ENCODE measurements at regions not wholly inside any gene's neighbourhood (a gene's known extent, or its start where the extent isn't known, plus 50 kb on each side); places are given as distances from the start of the nearest gene placed in this dataset.

- no peak for DNase-seq (ENCODE audit: low read depth in 2 of 2)
These were observed 95.5 kb upstream of the KRR1 start for GRCh38 chr12:75606956-75607355.

GRCh38 chr12:75606151-75606550 lies 94.7 kb upstream of the KRR1 start:
- no peak for DNase-seq (ENCODE audit: low read depth in 2 of 2)

DNA sequence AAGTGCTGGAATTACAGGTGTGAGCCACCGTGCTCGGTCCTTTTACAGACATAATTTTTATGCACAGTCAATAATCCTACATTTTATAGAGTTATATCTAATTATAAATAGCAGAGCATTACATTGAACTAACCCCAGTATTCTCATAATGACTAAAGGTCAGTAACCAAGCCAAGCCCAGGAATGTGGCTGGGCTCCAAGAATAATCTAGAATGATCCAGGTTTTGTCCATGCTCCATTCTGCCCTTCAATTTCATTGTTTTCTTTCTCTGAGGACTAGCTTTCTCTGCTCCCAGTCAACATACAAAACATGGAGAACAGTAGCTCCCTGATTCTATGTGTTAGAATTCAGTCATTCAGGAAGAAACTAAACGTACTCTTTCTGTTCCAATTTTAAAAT lies 92.1 kb upstream of the KRR1 start:
- DNase-seq (ENCODE audit: low read depth in 2 of 2), result no peak

DNA sequence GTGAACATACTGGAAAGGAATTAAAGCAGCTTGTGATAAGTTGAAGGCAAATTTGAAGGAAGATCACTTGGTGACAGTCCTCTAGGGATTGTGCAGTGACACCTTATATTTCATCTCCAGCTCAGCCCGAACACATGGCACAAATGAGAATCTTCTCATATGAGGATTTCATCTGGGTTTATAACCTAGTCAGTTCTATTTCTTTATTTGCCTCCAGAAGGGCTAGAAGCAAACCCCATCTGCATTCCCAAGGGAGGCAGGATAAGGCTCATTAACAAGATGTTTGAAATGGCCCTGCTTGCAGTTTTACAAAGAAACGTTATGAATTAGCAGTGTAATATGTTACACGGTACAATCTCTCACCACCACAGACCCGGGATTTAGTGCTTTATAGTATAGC lies 90.7 kb upstream of the KRR1 start:
- DNase-seq (ENCODE audit: low read depth in 2 of 2), result no peak

GRCh38 chr12:75600146-75600545 lies 88.7 kb upstream of the KRR1 start:
- DNase-seq (ENCODE audit: low read depth in 2 of 2), result no peak

DNA sequence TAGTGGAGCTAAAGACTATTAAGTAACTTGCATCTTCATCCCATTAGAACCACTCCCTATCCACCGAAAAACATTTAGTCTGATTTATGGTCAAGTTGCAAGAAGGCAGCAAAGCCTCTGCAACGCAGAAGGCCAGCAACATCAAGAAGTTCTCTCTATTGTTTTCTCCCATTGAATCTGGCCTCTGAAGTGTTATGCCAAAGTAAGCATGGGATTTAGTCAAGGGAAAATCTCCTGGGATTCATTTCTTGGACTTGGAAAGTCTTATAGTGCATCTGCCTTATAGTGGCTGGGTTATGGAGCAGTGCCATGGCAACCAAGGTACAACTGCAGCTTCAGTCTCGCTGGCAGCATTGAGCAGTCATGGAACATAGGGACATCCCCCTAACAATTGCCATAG lies 87.7 kb upstream of the KRR1 start:
- no peak for DNase-seq (ENCODE audit: low read depth in 2 of 2)

GRCh38 chr12:75596406-75596805 lies 85.0 kb upstream of the KRR1 start:
- DNase-seq (ENCODE audit: low read depth in 2 of 2), result no peak

DNA sequence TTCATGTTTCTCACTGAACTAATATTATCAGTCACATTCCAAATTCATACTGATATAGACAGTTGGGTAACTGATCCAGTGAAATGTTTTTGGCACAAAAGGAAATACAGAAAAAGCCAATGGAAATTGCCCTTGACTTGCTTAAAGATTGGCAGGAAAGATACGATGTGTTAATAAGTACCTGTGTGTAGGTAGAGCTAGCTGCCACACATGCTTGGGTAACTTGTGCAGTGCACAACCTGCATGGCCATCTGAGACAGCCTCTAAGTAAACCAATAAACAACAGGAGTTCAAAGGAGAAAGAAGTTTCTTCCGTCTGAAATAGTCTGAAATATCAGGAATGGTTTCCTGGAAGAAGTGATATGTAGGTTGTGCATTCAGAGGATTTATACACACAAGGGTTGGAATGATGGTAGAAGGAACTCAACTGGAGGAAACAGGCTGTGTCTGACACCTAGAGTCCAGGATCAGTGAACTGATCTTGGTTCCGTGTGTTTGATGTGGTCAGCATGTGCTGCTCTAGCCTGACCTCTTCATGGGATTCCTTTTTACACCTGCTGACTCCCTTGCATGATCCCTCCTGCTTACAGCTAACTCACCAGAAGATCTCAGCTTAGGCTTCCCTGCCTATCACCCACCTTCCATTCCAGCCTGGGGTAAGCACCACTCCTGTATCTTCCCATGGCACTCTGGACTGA lies 81.4 kb upstream of the KRR1 start:
- DNase-seq (ENCODE audit: low read depth in 2 of 2), result no peak

- DNase-seq (ENCODE audit: low read depth in 2 of 2), result no peak
These were observed 80.7 kb upstream of the KRR1 start for GRCh38 chr12:75592086-75592485.

DNA sequence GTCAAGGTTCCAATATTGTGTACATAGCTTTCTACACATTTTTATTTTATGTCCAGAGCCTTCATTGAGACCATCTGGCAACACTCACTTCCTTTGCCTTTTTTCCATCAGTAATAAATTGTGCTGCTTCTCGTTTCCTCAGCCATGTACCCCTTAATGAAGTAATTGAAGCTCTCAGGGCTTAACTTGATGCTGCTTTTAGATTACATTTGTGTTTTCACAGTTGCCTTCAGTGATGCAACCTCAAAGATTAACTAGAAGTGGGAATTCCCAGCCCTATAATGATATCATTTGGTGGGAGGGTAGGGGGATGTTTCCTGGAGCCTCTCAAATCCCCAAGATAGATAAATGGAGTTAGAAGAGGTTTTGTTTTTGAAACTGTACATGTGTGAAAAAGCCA lies 80.2 kb upstream of the KRR1 start:
- no peak for DNase-seq (ENCODE audit: low read depth in 2 of 2)

DNA sequence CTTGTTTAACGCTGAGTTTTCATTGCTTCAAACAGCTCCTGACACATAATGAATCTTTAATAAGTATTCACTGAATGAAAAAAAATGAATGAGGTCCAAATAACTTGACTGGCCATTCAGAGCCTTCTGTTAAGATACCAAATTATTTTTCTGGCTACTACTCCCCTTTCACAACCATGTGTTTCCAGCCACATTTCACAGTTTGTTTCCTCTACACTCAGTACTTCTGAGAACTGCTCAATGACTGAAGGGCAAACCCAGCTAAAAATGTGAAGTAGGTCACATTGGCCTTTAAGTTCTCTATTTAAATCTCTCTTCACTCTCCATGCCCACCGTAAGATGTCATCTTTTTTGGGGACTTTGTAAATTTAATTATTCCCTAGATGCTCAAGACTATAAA lies 78.4 kb upstream of the KRR1 start:
- no peak for DNase-seq (ENCODE audit: low read depth in 2 of 2)

DNA sequence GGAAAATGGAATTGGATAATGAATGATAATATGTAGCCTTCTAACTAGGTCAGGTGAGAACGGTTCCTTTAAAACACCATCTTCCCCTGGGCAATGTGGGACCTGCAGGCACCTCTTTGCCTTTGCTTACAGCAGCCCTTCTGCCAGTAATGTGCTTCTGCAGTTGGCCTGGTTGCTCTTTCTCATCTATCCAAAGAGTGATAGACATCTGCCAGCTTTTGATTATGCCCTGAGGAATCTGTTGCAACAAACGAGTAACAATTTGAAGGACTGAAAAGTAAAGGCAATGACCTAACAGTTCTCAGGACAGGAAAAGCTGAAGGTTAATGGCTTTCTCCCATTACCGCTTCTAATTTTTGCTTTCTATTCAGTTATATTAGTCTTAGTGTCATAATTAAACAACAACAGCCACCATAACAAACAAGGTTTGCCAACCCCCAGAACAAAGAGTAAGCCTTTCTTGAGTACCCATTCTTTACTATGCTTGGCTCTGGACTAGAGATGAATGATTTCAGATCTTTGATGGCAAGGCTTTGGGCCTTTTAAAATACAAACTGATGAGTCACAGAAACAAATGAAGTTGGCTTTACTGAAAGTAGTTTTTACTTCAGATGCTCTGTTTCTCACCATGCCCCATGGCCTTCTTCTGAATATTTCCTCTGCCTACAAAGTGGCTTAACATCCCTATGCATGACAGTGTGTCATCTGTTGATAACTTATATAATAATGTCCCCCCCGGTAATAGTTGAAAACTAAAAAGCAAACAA lies 76.1 kb upstream of the KRR1 start:
- no peak for DNase-seq (ENCODE audit: low read depth in 2 of 2)

DNA sequence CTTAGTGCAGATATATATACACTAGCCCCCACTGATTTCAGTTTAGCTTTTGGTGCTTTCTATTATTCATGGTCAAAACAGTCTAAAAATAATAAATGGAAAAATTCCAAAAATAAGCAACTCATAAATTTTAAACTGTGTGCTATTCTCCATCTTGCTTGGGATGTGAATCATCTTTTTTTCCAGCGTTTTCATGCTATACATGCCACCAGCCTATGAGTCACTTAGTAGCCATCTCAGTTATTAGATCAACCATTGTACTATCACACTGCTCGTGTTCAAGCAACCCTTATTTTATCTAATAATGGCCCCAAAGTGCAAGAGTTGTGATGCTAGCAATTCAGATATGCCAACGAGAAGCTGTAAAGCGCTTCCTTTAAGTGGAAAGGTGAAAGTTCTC lies 73.9 kb upstream of the KRR1 start:
- peak; percentile 81 to 85 for DNase-seq (ENCODE audit: low read depth in 2 of 2)

DNA sequence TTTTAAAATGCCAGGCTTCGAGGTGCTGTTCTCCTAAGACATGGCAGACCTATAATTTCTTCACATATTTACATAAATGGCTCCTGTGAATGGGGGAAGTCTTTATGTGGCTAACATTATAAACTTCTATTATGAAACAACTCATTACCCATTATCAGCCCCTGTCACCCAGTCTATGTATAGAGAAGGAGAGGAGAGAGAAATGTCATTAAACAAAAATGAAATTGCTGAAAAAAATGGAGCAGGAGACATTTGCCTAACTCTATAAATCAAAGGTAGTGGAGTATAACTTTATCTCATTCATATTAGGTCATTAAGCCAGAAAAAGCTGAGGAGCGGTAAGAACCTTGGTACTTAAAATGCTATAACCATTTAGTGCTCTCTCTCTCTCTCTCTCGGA lies 71.9 kb upstream of the KRR1 start:
- no peak for DNase-seq (ENCODE audit: low read depth in 2 of 2)

DNA sequence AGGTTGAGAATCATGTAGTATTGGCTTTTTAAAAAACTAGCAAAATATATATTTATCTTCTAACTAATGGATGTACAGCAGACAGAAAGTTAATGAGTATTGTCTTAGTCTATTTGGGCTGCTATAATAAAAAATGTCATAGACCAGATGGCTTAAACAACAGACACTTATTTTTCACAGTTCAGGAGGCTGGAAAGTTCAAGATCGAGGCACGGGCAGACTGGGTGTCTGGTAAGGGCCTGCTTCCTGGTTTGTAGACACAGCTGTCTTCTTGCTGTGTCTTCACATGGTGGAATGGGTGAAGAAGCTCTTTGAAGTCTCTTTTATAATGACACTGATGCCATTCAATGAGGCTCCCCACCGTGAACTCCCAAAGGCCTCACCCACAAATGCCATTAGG lies 70.1 kb upstream of the KRR1 start:
- no peak for DNase-seq (ENCODE audit: low read depth in 2 of 2)

DNA sequence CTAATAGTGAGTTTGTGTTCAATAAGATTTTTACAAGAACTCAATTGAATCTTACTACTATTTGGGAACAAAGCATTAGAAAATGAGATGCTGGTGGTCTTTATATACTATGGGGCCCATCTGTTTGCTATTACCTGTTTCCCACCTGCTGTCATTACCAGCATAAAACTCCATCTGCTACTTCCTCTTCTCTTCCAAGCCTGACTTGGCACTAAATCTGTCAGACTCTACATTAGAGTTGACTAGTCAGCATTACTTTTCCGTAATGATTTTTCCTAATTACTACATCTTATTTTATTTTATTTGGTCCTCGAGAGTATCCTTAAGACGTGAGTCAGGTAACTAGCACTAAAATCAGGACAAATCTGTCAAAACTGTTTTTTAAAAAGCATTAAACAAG lies 68.1 kb upstream of the KRR1 start:
- DNase-seq (ENCODE audit: low read depth in 2 of 2), result no peak

DNA sequence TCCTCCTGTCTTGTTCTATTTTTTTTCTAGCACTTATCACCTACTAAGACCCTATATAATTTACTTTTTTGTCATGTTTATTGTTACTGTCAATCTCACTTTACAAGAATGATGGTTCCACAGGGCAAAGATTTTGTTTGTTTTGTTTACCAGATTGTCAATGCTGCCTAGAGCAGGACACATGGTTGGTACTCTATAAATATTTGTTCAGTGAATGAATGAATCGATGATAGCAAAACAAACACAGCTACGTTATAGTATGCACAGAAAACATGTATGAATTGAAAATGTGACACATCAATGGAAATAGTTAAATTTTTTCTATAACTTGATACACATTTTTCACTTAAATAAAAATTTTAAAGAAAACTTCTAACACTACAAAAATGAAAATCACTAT lies 67.1 kb upstream of the KRR1 start:
- DNase-seq (ENCODE audit: low read depth in 2 of 2), result no peak

- DNase-seq (ENCODE audit: low read depth in 2 of 2), result no peak
These were observed 66.4 kb upstream of the KRR1 start for GRCh38 chr12:75577812-75578211.

DNA sequence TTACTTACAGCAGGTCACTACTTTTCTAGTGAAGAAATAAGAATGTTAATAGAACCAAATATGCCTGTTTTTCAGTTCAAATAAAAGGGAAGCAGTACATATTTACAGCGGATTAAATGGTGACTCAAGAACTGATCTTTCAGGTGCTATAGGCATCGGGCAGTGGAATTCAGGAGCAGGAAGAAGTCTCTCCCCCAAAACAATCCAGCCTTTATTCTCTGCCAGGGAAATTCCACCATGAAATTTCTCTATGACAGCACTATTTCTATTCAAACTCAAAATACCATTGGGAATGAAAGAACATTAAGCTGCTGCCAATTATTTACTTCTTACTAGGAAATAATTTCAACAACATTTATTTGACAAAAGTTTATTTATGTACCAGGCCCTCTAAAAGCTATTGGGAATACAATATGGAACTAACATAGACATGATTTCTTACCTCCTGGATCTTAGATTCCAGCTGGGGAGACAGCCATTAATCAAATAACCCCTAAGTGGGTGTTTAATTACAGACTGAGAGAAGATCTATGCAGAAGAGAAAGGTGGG lies 60.3 kb upstream of the KRR1 start:
- no peak for DNase-seq (ENCODE audit: low read depth in 2 of 2)

DNA sequence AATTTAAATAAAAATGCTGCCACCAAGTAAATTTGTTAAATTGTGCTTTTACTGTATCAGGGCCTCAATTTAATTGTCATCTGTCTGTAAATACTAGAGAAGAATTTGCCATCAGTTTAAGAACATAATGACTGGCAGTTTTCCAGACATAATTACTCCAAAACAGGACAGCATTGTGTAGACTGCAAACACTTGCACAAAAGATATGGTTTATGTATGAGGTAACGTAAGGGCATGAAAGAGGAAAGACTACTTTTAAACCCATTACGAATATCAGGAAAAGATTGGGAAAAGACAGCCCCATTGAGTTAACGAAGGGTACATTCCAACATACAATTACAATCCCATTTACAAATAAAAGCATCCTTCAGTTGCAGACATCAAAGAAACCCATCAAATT lies 59.8 kb upstream of the KRR1 start:
- no peak for DNase-seq (ENCODE audit: low read depth in 2 of 2)

DNA sequence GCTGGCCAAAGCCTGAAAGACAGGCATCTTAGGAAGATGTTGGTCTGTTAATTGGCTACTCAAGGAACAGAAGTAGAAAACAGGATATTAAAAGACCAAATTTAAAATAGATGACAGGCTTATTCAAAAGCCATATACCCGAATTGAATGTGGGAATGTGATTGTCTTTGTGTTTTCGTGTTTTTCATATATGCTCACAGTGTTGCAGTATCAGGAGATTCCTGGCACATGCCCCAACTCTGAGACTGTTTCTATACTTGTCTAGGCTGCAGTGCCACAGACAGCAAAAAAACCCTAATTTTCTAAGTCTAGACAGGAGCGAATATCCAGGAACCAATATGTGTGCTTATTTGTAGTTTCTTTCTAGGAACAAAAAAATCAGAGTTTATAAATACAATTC lies 57.4 kb upstream of the KRR1 start:
- DNase-seq (ENCODE audit: low read depth in 2 of 2), result no peak

- DNase-seq (ENCODE audit: low read depth in 2 of 2), result no peak
These were observed 57.0 kb upstream of the KRR1 start for GRCh38 chr12:75568393-75568792.

DNA sequence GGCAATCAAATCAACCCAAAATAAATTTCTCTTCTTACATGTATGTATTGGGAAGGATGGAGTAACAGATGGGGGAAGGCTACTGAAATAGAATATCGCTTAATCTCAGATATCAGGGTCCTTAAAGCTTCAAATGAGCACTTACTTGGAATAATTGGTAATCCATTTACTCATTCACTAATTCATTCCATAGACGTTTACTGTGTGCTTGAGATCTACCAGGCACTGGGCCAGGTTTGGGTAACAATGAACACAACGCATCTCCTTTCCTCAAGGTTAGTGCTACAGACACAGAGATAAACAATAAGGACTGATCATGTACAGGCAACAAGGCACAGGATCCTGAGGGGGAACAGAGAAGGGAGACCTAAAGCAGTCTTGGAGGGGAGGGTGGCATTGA lies 54.4 kb upstream of the KRR1 start:
- DNase-seq (ENCODE audit: low read depth in 2 of 2), result no peak

Data from fibroblast of skin of left biceps (primary cell).